LNCaP clone FGC (cell line): ENCODE measurements at regions not wholly inside any gene's neighbourhood (a gene's known extent, or its start where the extent isn't known, plus 50 kb on each side); places are given as distances from the start of the nearest gene placed in this dataset.
A peak's percentile ranks its signal among the peaks of the same experiment; 100 is the strongest.

ENCODE experiments used
- DNase-seq: peaks from one replicate; pipeline ENCODE4 v3.0.0-alpha.2; 2011; ENCODE audit warnings: low read depth
- H3K4me3 ChIP-seq: 2 replicates; pipeline ENCODE4 v1.5.1; 2011; ENCODE audit warnings: mild to moderate bottlenecking, low read depth, low read length, control low read depth
- CTCF ChIP-seq: IDR thresholded peaks from 2 replicates; pipeline ENCODE4 v1.5.1; 2012; ENCODE audit warnings: mild to moderate bottlenecking; ENCODE audit not compliant: control insufficient read depth, insufficient read depth; ENCODE audit errors: extremely low read depth

GRCh38 chr1:9425859-9426258 is 113.4 kb upstream of the SLC25A33 start:
- no peak for DNase-seq
- no peak overlapping the region for H3K4me3 ChIP-seq
- TF ChIP-seq CTCF, result no peak

GRCh38 chr1:9426291-9426711 is 113.0 kb upstream of the SLC25A33 start:
- no peak for TF ChIP-seq CTCF
- no peak overlapping the region for H3K4me3 ChIP-seq
- no peak for DNase-seq

- TF ChIP-seq CTCF, result no peak
- no peak overlapping the region for H3K4me3 ChIP-seq
- DNase-seq, result no peak
Observed at GRCh38 chr1:9427388-9427787, 111.9 kb upstream of the SLC25A33 start.

DNA sequence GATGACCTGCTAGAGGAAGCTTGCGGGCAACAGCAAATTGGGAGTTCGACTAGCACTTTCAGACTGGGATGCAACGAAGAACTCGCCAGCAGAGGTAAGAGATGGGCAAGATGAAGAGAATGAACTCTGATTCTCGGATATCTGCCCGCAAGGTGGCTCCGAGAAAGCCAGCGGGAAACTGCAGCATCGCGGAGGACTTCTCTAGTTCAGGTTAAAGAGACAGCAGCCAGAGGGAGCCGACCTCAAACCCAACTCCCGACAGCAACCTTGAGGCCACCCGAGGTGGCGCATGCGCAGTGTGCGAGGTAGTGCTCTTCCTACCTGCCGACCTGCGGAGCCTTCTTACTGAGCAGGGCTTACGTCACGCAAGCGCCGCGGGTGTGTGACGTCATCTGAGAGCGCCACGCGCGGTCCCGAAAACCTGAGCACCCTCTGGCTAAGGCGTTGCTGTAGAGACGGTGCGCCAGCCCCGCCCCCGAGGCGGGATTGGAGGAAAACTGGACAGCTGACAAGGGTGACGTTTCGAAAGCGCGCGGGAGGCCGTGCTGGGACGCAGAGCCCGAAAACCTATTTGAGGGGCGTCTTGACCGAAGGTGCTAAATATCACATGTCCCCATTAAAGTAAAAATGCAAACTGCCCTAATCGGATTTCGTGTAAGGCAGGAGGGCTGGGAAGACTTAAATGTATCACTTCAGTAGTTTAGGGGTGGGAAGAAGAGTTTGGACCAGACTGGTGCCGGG is 110.5 kb upstream of the SLC25A33 start:
- DNase-seq, result peak; percentile 99
- no peak for TF ChIP-seq CTCF
- peak overlapping the region; percentile 62 for H3K4me3 ChIP-seq

DNA sequence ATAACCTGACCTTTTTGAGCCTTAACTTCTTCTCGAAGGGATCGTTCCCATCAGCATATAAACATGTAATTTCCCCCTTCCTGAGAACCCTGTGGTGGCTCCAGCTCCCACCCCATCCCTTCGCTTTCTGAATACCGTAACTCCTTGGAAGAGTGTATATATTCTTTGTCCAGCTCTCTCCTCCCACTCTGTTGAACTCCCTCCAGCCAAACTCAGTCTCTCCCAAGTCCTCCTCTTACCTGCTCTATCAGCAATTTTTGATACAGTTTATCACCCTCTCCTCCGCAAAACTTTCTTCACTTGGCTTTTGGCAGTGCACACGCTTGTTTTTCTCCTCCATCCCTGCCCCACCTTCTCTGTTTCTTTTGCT is 109.9 kb upstream of the SLC25A33 start:
- TF ChIP-seq CTCF, result no peak

GRCh38 chr1:9434247-9435152 is 104.8 kb upstream of the SLC25A33 start:
- no peak overlapping the region for H3K4me3 ChIP-seq
- no peak for DNase-seq
- TF ChIP-seq CTCF, result no peak

More for the DNA sequence above, 109.9 kb upstream of the SLC25A33 start:
- H3K4me3 ChIP-seq, result peak overlapping the region; percentile 62
- DNase-seq, result no peak

DNA sequence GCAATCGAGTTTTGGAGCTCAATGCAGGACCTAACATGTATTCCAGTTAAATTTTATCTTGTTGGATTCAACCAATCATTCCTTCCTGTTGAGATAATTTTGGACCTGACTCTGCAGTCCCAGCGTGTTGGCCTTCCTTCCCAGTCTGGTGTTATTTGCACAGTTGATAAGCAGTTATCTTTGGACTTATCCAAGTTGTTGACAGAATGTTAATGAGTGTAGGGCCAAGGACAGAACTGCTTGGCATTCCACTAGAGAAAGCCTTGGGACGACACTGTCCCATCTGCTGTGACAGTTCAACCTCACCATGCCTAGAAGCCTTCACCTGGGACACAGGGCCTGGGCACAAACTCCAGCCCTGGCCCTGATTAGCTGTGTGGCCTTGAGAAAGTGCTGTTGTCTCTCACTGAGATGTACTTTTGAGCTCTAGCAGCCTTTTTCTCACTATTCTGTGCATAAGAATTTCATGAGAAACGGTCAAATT is 104.1 kb upstream of the SLC25A33 start:
- DNase-seq, result peak; percentile 95
- H3K4me3 ChIP-seq, result no peak overlapping the region
- TF ChIP-seq CTCF, result no peak
